ENCODE measurements at regions not wholly inside any gene's neighbourhood (a gene's known extent, or its start where the extent isn't known, plus 50 kb on each side); places are given as distances from the start of the nearest gene placed in this dataset.

DNA sequence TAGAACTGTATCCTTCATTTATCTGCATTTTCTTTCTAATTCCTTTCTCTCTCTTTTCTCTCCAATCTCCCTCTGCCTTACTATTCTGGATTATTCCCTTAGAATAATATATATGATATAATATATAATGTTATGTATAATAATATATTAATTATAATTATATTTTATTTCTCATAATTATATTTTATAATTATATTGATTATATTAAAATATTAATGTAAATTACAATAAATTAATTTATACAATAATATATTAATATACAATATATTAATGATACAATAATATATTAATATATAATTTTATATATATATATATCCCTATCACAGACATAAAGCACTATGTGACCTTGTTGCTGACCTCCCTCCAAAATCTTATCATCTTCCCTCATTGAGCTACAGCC, 661.3 kb upstream of the CHORDC1 start:
- FAIRE-seq (no peak), DNase-seq (ENCODE audit: low spot score) (no peak)

DNA sequence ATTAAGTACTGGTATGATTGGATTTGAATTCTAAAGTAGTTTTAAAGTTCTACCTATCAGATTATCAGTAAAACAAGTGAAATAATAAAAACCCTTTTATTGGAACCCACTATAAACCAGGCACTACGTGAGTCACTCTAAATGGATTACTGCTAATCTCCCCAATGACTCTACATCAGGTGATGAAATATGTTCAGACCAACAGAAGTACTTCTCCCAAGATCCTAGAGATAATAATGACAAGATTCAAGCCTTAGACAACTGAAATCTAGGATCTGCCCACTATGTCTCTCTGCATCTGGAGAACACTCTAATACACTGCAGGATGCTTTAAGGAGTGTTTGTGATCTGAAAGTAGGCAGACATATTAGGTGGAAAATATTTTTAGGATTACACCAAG, 652.1 kb upstream of the CHORDC1 start:
- FAIRE-seq: no peak
- no peak for DNase-seq (ENCODE audit: low spot score)

DNA sequence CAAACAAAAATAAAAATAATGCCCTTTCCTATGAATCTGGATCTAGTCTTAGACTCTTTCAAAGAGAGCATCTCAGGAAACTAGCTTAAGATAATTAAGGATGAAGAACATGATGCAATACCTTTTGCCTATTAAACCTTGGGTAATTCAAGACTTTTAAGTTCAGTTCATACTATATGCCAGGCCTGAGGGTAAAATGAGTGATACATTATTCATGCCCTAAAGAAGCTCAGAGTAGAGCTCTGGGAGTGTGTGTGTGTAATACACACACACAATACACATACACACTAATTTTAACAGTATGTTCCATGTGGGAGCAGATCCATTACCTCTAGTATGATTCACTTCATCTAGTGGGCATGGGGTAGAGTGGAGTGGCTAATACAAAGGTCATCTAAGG, 651.4 kb upstream of the CHORDC1 start:
- DNase-seq (ENCODE audit: low spot score) (no peak), FAIRE-seq (no peak)

DNA sequence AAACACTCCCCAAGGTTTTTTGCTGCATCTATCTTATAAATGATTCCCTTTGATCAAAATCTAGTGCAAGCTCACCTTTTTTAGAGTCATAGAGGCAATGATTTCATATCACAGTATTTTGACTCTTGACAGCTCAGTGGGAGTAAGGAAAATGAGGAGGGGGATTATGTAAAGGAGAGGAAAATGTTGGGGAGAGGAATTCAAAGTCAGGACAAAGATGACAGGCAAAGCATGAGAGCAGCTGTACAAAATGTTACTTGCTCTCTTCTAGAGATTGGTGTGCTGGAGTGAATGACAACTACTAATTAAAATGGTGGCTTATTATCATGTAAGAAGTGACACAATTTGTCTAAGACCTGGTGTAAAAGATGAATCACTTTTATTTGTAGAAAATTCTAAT, 644.6 kb upstream of the CHORDC1 start:
- no peak for FAIRE-seq
- no peak for DNase-seq (ENCODE audit: low spot score)

DNA sequence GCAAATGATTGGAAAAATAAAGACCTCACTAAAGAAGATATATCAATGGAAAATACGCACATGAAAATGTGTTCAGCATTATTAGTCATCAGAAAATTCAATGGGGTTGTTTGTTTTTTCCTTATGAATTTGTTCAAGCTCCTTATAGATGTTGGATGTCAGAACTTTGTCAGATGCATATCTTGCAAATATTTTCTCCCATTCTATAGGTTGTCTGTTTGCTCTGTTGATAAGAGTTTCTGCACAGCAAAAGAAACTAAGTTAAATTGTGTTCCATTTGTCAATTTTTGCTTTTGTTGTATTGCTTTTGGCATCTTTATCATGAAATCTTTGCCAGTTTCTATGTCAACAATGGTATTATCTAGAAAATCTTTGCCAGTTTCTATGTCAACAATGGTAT, 633.9 kb upstream of the CHORDC1 start:
- DNase-seq (ENCODE audit: low spot score) (no peak), FAIRE-seq (no peak)

DNA sequence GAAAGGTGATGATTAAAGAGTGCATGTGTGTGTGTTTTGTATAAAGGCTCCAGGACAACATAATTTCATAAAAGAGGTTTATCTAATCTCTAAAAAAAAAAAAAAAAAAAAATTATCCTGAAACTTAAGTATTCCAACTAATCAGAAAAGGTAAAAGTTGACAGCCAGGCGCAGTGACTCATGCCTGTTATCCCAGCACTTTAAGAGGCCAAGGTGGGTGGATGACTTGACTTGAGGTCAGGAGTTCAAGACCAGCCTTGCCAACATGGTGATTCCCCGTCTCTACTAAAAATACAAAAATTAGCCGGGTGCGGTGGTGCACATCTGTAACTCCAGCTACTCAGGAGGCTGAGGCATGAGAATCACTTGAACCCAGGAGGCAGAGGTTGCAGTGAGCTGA, 632.7 kb upstream of the CHORDC1 start:
- FAIRE-seq (no peak), DNase-seq (ENCODE audit: low spot score) (no peak)

DNA sequence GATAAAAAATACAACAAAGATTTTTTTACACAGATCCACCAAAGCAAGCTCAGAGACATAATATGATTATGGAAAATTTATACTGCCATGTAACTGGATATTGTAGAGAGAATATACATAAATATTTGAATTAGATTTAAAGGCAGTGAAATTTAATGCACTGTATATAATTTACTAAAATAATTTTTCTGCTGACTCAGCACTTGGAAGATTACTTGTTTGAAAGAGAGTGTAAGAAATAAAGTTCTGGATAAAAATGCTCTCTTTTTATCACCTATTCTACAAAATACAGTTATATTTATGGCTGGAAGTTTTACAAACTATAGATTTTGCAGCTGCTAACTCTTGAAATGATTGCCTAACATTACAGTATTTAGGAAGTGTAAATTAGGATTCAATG, 628.3 kb upstream of the CHORDC1 start:
- FAIRE-seq (no peak), DNase-seq (ENCODE audit: low spot score) (no peak)

DNA sequence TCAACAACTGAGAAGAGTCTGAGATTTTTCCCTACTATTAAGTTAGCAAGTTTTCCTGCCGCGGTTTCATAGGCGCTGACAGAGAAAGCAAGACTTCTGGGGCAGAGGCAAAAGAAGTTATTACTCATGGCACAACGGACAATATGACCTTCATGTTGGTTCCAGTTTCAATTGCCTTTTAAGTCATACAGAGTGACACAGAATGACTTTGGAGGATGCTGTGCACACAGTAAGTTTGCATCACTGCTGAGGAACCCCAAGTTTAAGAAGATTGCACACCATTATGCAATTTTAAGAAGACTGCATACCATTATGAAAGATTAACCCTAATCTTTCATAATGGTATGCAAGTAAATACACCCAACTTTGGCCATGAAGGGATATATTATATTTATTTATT, 626.5 kb upstream of the CHORDC1 start:
- FAIRE-seq (no peak), DNase-seq (ENCODE audit: low spot score) (no peak)

DNA sequence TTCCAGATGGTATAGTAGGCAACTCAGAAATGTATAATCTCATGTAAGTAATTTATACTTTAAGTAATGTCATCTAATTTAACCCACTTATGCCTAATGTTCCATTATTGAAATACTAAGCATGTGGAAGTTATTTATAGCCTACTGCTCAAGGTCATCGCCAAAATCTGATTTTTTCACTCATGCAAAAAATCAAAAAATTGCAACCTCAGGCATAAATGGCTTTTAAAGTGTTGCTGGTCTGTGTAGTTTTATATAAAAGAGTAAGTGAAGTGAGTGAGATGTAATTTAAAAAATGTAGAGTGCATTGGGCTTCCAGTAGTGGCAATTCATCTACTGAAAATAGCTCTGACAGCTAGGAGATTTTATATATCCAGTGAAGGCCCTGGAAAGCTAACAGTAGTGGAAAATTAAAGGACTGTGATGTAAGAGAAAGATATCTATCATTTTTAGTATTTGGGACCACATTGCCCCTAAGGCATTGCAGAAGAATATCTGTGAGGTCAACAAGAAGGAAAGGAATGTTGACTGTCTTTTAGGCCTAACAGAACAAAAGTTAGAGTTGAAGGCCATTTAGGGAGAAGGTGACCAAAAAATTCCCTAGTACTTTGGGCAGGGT, 624.5 kb upstream of the CHORDC1 start:
- FAIRE-seq (no peak), DNase-seq (ENCODE audit: low spot score) (no peak)

DNA sequence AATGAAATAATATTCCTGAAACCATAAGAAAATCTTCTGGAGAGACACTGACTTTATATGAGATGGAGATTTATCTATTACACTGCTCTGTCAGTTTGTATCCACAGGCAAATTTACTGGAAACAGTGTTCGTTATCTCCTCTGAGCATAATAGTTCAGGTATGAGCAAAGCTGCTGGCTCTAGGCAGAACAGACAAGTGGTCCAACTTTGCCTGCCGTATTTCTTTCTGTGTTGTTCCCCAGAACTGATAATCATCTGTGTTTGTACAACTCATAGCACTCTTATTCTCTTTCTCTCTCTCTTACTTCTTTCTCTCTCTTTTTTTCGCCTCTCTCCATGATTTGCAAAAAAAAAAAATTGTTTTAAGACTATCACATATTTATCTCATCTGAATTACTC, 623.8 kb upstream of the CHORDC1 start:
- DNase-seq (ENCODE audit: low spot score) (no peak), FAIRE-seq (no peak)

DNA sequence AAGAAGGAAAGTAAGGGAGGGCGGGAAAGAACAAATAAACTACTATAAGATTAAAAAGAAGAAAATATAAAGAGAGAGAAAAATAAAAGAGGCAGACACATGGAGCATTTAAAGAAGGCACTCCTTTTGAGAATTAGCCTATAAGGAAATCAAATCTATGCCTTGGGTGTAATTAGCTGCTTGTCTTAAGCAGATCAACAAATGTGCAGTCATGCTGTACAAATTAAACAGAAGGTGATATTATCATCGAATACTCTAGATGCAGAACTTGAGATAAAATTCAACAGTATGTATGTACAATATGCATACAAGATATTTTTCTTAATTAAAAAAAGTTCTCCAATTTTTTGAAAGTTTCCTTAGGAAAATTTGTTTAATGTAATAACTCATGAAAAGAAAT, 623.0 kb upstream of the CHORDC1 start:
- FAIRE-seq: no peak
- no peak for DNase-seq (ENCODE audit: low spot score)

DNA sequence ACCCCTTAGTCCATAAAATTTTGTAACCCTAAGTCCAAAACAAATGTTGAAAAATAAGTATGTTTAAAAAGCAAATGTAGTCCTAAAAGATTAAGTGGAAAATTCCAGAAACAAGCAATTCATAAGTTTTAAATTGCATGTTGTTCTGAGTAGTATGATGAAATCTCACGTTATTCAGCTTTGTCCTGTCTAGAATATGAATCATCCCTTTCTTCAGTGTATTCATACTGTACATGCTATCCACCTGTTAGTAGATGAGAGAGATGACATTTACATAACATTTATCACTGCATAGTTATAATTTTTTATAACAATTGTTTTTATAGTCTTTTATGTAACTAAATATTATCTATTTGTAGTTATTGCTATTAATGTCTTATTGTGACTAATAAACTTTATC, 622.3 kb upstream of the CHORDC1 start:
- no peak for FAIRE-seq
- DNase-seq (ENCODE audit: low spot score): no peak

DNA sequence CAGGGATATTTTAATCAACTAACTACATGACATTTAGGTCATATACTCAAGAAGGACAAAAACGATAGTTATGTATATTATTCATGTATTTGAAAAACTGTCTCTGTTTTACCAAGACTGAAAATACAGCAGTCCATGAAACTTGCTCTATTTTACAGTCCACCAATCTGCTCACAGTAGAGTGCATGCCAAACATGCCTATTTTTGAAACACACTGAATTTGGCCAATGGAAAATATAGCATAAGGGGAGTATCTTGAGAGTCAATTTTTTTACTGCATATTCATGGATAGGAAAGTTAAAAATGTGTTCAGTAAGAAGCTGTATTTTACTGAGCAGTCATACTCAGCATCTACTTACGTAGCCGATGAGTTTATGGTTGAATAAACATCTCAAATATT, 621.2 kb upstream of the CHORDC1 start:
- DNase-seq (ENCODE audit: low spot score) (no peak), FAIRE-seq (no peak)

DNA sequence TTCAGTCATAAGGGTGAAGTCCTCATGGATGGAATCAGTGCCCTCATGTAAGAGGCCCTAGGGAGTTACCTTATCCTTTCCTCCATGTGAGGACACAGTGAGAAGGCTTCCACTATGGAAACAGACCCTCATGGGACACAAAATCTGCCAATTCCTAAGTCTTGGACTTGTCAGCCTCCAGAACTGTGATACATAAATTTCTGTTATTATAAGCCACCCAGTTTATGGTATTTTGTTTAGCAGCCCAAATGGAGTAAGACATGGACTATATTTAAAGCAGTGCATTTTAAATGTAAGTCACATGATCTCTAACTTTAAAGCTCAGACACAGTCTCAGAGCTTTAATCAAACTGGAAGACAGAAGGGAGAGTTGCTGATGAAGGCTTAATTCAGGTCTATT, 619.8 kb upstream of the CHORDC1 start:
- DNase-seq (ENCODE audit: low spot score) (no peak), FAIRE-seq (no peak)

DNA sequence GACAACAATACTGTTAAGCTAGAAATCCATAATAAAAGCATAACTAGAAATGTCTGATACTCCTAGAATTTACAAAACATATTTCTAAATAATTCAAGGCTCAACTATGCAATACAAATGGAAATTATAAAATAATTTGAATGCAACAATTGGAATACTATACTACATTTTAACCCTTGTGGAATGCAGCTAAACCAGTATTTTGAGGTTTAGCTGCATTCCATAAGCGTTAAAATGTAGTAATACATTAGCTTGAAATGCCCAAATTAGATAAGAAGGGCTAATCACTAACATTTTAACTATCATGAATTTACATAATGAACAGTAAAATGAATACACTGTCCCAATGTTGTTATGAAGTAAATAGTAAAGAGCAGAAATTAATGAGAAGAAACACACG, 617.2 kb upstream of the CHORDC1 start:
- FAIRE-seq: no peak
- no peak for DNase-seq (ENCODE audit: low spot score)

DNA sequence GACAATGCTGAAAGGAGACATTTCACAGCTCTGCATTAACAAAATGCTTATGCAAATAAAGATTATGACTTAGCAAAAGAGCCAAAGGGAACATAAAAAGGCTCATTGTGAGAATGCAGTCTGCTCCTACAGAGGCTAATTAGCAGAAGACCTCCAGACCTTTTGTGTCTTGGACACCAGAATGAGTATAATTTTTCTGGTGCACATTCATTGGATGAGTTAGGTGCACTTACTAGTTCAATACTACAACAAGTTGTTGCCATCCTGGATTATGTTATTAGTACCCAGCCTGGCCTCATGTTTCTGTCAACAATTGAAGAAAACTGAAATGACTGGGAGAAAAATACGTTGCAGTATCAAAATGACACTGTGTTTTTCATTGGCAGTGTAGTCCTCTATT, 613.2 kb upstream of the CHORDC1 start:
- no peak for DNase-seq (ENCODE audit: low spot score)
- no peak for FAIRE-seq

DNA sequence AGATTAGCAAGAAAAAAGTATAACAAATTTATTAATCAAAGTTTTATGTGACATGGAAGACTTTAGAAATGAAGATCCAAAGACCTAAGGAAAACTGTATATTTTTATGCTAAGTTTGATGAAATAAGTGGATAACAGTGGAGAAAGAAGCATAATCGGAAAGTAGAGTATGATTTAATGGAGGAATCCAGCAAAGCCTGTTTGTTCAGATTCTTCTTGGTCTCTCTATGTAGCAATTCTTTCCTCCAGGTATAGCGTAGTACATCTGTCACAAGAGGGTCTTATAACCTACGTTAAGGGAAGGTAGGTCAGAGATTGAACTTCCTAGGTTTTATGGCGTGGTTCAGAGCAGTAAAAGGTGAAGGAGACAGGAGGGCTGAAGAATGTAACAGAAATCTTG, 600.6 kb upstream of the CHORDC1 start:
- FAIRE-seq (no peak), DNase-seq (ENCODE audit: low spot score) (no peak)

DNA sequence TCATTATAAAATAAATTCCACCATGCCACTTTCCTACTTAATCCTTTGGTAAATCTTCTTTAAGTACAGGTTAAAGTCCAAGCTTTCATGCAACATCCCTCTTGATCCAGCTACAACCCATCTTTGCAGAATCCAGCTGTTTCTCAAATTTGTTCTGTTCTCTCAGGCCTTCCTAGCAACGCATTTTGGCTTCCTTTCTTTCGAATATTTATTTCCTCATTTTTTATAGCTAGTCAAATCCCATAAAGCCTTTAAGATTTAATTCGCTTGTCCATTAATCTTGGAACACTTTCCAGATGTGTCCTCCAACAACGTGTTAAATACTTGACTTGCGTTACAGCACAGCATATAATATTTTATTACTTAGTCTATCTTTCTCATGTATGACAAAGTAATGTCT, 600.1 kb upstream of the CHORDC1 start:
- no peak for DNase-seq (ENCODE audit: low spot score)
- no peak for FAIRE-seq

DNA sequence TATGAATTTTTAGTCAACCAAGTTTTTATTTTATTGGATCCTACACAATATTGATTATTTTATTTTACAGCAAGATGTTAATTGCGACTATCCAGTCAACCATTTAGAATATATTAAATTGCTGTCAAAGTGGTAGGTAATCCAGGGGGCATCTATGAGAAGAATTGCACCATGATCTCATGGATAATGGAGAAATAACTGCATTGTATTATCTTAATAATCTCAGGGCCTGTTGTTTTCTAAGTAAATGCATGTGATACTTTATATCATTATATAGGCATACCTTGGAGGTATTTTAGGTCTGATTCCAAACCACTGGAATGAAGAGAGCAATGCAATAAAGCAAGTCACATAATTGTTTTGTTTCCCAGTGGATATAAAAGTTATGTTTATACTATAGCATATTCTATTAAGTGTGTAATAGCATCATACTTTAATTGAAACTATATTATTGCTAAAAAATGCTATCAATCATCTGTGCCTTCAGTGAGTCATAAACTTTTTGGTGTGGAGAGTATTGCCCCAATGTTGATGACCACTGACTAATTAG, 595.4 kb upstream of the CHORDC1 start:
- no peak for FAIRE-seq

DNA sequence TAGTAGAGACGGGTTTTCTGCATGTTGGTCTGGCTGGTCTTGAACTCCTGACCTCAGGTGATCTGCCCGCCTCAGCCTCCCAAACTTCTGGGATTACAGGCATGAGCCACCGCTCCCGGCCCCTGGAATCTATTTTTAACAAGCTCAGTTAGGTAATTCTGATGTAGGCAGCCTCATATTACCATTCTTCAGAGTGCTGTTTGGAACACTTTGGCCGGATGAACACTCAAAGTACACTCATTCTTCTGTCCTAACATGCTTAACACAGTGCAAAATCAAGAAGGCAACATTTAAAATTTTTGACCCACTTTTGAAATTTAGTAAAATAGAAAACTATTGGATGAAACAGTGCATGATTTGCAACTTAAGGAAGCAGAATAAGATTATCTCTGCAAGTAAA, 586.7 kb upstream of the CHORDC1 start:
- DNase-seq (ENCODE audit: low spot score) (no peak), FAIRE-seq (no peak)

More for the DNA sequence above, 595.4 kb upstream of the CHORDC1 start:
- DNase-seq (ENCODE audit: low spot score): no peak

DNA sequence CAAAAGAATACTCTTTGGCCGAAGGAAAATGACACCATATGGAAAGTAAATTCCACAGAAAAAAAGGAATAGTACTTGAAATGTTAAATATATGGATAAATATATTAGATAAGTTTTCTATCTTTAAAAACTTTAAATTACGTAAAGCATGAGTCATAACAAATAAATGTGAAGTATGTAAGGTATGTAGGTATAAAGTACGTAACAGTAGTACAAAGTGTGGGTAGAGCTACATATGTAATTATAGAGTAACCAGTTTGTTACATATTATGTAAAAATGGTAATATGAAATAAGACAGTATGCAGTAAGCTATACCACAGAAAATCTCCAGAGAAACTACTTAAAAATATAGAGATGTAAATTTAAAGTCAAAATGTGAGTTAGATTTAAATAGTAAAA, 582.3 kb upstream of the CHORDC1 start:
- no peak for DNase-seq (ENCODE audit: low spot score)
- no peak for FAIRE-seq

DNA sequence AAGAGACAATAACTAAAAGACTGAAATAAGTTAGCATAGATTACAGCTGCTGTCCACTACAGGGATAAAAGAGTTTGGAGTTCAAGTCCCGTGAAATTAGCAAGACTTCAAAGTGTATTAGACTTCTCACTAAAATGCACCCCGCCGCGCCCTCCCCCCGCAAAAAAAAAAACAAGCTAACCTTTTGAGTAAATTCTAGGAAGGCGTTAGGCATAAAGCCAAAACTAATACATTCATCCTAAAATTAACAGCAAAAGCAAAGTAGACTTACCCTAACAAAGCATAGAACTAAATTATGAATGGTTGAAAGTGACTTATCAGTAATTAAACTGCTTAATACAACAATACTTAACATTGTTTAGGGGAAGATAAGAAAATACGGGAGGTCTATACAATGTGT, 581.0 kb upstream of the CHORDC1 start:
- FAIRE-seq: no peak
- DNase-seq (ENCODE audit: low spot score): peak; percentile 4

DNA sequence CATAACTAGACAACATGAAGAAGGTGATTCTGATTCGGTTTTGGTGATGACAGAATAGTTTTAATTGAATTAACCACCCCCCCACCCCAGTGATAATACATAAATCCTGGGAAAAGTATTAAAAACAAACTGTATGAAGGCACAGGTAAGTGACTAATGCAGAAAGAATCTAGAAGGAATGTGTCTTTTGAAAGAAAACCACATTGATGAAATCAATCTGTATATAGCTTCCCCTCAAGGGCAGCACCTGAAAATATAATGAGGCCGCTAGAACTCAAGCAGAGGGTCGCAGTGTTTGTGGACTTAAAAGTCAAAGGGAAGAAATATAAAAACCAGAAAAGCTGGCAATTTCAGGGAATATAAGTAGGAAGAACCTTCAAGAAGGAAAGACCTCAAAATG, 580.5 kb upstream of the CHORDC1 start:
- no peak for FAIRE-seq
- DNase-seq (ENCODE audit: low spot score): peak; percentile 33

DNA sequence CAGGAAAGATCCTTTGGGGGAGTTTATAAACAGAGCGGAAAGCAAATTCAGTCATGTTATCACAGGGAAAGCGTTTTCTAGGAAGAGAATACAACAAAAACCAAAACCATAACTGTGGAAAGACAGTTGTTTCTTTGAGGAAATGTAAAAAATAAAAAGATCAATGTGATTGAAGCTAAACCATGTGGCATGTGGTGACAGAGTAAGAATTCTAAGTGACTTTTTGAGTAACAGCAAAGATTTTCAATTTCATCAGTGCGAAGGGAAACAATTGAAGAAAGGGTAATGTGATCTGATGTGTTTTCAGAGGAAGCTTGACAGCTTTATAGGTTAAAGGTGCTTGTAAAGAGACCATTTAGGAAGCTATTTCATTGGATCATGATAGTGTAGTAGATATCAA, 575.9 kb upstream of the CHORDC1 start:
- FAIRE-seq: no peak

More for the DNA sequence above, 575.9 kb upstream of the CHORDC1 start:
- no peak for DNase-seq (ENCODE audit: low spot score)

Measured in urothelium cell line (cell line).